Femur (tissue), 1 donor: ENCODE measurements at regions not wholly inside any gene's neighbourhood (a gene's known extent, or its start where the extent isn't known, plus 50 kb on each side); places are given as distances from the start of the nearest gene placed in this dataset.

Experiments used
- DNase-seq: peaks from one replicate; pipeline ENCODE4 v3.0.0-alpha.2; 2017

GRCh38 chr12:13375583-13376345 is 179.2 kb downstream of the EMP1 start:
- no peak for DNase-seq

- peak; percentile 69 for DNase-seq
Measured at GRCh38 chr12:13374793-13375192, 178.3 kb downstream of the EMP1 start.

- DNase-seq = no peak
Measured at GRCh38 chr12:13373803-13374202, 177.3 kb downstream of the EMP1 start.

- DNase-seq = no peak
Measured at GRCh38 chr12:13373131-13373530, 176.6 kb downstream of the EMP1 start.

- DNase-seq = no peak
Measured at GRCh38 chr12:13372386-13372785, 175.9 kb downstream of the EMP1 start.

- DNase-seq = no peak
Measured at GRCh38 chr12:13371797-13372196, 175.3 kb downstream of the EMP1 start.

GRCh38 chr12:13371367-13371766 is 174.8 kb downstream of the EMP1 start:
- DNase-seq = no peak

- no peak for DNase-seq
Measured at GRCh38 chr12:13369474-13370056, 173.0 kb downstream of the EMP1 start.

GRCh38 chr12:13368971-13369370 is 172.4 kb downstream of the EMP1 start:
- DNase-seq = no peak

GRCh38 chr12:13368431-13368830 is 171.9 kb downstream of the EMP1 start:
- DNase-seq = no peak

GRCh38 chr12:13367973-13368372 is 171.4 kb downstream of the EMP1 start:
- DNase-seq = no peak

GRCh38 chr12:13365748-13366366 is 169.3 kb downstream of the EMP1 start:
- no peak for DNase-seq

GRCh38 chr12:13362260-13362841 is 165.8 kb downstream of the EMP1 start:
- peak; percentile 49 for DNase-seq

- DNase-seq = no peak
Measured at GRCh38 chr12:13359636-13360035, 163.1 kb downstream of the EMP1 start.

GRCh38 chr12:13358391-13358905 is 161.9 kb downstream of the EMP1 start:
- DNase-seq = no peak

- DNase-seq = no peak
Measured at GRCh38 chr12:13350946-13351345, 154.4 kb downstream of the EMP1 start.

- DNase-seq = no peak
Measured at GRCh38 chr12:13350381-13350780, 153.9 kb downstream of the EMP1 start.

- DNase-seq = no peak
Measured at GRCh38 chr12:13348464-13348863, 151.9 kb downstream of the EMP1 start.

- no peak for DNase-seq
Measured at GRCh38 chr12:13347241-13348043, 150.9 kb downstream of the EMP1 start.

GRCh38 chr12:13345722-13346121 is 149.2 kb downstream of the EMP1 start:
- no peak for DNase-seq

- no peak for DNase-seq
Measured at GRCh38 chr12:13343375-13343774, 146.8 kb downstream of the EMP1 start.

GRCh38 chr12:13342971-13343370 is 146.4 kb downstream of the EMP1 start:
- no peak for DNase-seq

- no peak for DNase-seq
Measured at GRCh38 chr12:13340149-13340548, 143.6 kb downstream of the EMP1 start.
